Stimulated activated naive CD8-positive, alpha-beta T cell treated with anti-CD3 and anti-CD28 coated beads, Interleukin-15, Interleukin-2, amounts not matched to agents 100 ng/mL and 50 ng/mL, for 24 hours (primary cell): ENCODE measurements at regions not wholly inside any gene's neighbourhood (a gene's known extent, or its start where the extent isn't known, plus 50 kb on each side); places are given as distances from the start of the nearest gene placed in this dataset.

Source experiments
- H3K27ac Mint-ChIP-seq: one replicate; pipeline ENCODE4 v1.8.0; 2021; ENCODE audit warnings: mild to moderate bottlenecking, mixed read lengths
- H3K27me3 Mint-ChIP-seq: one replicate; pipeline ENCODE4 v1.8.0; 2021; ENCODE audit warnings: mixed read lengths
- H3K36me3 Mint-ChIP-seq: one replicate; pipeline ENCODE4 v1.8.0; 2021; ENCODE audit warnings: low read depth, mixed read lengths
- H3K4me1 Mint-ChIP-seq: one replicate; pipeline ENCODE4 v1.8.0; 2021; ENCODE audit warnings: low read depth, mixed read lengths
- H3K4me3 Mint-ChIP-seq: one replicate; pipeline ENCODE4 v1.8.0; 2021; ENCODE audit warnings: mild to moderate bottlenecking, mixed read lengths
- H3K9me3 Mint-ChIP-seq: one replicate; pipeline ENCODE4 v1.8.0; 2021; ENCODE audit warnings: mixed read lengths

DNA sequence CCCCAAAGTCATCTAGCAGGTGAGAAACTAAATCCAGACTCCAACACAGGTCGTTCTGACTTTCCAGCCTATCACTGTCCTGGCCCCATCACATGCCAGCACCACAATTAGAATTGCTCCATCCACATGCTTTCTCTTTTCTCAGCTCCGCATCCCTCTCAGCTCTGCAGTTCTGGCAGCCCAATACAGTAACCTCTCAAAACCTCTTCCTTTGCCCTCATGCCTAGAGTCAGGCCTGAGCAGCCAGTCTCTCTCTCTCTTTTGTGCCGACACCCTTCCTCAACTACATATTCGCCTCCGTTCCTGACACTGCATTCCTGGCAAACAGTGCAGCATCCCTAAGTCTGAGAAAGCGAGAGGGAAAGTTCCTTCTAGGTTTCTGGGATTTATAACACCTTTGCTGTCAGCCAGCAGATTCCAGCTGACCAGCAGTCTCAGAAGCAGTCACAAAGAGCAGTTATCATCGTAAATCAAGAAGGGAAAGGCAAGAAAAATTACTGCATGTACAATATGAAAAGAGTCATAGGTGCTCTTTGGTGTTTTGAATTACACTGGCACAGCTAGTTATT is 258.0 kb downstream of the FAT3 start:
- Mint-ChIP-seq H3K36me3 (no peaks in the 10 kb centered on the region), H3K9me3 (peaks cover 4% of the 10 kb centered on the region), H3K27ac (no peak overlapping the region), H3K4me1 (no peaks in the 10 kb centered on the region), H3K27me3 (no peaks in the 10 kb centered on the region), H3K4me3 (no peak overlapping the region)

GRCh38 chr11:92484570-92484969 is 260.0 kb downstream of the FAT3 start:
- no peak overlapping the region for H3K27ac Mint-ChIP-seq
- H3K36me3 Mint-ChIP-seq, result no peaks in the 10 kb centered on the region
- H3K27me3 Mint-ChIP-seq, result no peaks in the 10 kb centered on the region
- H3K9me3 Mint-ChIP-seq, result peaks cover 1% of the 10 kb centered on the region
- no peak overlapping the region for H3K4me3 Mint-ChIP-seq
- no peaks in the 10 kb centered on the region for H3K4me1 Mint-ChIP-seq

- Mint-ChIP-seq H3K4me3 (no peak overlapping the region), H3K9me3 (no peaks in the 10 kb centered on the region), H3K27ac (no peak overlapping the region), H3K27me3 (no peaks in the 10 kb centered on the region), H3K36me3 (no peaks in the 10 kb centered on the region), H3K4me1 (no peaks in the 10 kb centered on the region)
Measured at GRCh38 chr11:92489826-92490399, 265.3 kb downstream of the FAT3 start.

DNA sequence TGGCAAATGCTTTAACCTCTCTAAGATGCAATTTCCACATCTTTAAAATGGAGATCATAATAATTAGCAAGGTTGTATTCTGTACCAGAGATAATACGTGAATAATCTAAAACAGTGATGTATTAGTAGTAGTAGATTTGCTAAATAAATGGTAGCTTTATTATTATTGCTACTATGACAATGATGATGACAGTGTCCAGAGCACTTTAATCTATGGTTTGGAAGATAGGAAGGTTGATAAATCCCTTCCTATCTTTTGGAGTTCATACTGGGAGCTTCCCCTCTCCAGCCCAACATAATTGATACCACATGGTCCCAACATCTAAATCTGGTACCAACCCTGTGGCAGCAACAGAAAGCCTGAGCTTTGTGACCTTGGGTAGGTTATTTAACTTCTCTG is 267.8 kb downstream of the FAT3 start:
- no peak overlapping the region for H3K27ac Mint-ChIP-seq
- H3K4me3 Mint-ChIP-seq, result no peak overlapping the region
- no peaks in the 10 kb centered on the region for H3K36me3 Mint-ChIP-seq
- no peaks in the 10 kb centered on the region for H3K4me1 Mint-ChIP-seq
- H3K27me3 Mint-ChIP-seq, result no peaks in the 10 kb centered on the region
- no peaks in the 10 kb centered on the region for H3K9me3 Mint-ChIP-seq

DNA sequence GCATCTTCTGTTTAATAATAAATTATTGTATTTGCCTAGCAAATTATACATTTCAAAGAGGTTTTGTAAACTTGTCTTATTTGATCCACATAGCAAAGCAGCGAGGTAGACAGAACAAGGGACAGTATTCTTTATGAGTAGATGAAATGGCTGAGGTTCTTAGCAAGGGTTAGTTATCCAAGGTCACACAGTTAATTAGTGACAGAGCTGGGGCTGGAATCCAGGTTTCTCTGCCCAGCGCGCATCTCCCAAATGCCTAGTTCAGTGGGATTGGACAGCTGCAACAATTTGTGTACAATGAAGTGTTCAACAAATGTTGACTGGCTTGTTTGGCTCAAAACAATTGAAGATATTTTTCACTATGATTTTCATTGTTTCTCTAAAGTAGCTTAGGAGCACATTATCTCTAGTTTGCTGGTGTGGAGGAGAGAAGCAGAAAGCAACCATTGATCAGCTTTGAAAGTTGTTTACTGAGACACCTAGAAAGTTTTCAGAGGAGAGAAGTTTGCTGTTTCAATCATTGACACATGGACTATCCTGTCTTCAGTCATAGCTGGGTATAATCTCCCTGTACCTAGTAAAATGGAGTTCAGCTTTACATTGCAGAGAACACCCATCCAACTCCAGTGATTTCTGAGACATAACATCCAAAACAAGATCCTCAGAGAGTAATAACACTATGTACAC is 270.6 kb downstream of the FAT3 start:
- H3K4me3 Mint-ChIP-seq, result no peak overlapping the region
- no peaks in the 10 kb centered on the region for H3K4me1 Mint-ChIP-seq
- no peaks in the 10 kb centered on the region for H3K36me3 Mint-ChIP-seq
- no peaks in the 10 kb centered on the region for H3K27me3 Mint-ChIP-seq
- H3K27ac Mint-ChIP-seq, result no peak overlapping the region
- H3K9me3 Mint-ChIP-seq, result no peaks in the 10 kb centered on the region

- Mint-ChIP-seq H3K27ac (no peak overlapping the region), H3K36me3 (no peaks in the 10 kb centered on the region), H3K4me3 (no peak overlapping the region), H3K4me1 (no peaks in the 10 kb centered on the region), H3K27me3 (no peaks in the 10 kb centered on the region), H3K9me3 (no peaks in the 10 kb centered on the region)
Measured at GRCh38 chr11:92500453-92500852, 275.8 kb downstream of the FAT3 start.

DNA sequence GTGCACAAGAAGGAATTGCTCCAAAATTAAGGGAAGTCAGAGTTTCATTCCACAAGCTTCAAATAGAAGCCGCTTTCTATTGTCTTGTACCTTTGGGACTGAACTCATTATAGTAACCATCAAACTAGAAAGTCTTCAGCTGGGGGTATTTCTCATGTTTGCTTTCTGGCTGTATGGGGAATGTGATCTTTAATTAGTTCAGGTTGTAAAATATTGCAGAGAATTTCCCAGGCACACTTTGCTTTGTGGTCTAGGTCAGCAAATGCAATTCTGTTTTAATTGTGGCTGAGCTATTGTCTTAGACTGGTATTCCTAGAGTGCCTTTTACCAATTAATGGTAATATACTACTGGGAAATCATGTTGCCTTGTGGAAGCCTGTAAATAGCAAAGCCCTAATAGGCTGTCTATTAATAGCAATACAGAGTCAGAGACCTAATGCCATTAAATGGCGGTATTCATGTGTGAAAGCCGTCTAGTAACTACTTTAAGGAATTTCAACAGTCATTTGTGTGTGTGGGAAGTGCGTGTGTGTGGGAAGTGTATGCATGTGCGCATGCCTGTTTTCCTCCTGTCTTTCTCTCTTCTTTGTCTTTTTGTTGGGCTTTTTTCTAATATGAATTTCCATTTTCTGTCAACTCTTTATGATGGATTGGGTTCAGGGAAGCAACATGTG is 276.6 kb downstream of the FAT3 start:
- no peaks in the 10 kb centered on the region for H3K36me3 Mint-ChIP-seq
- no peaks in the 10 kb centered on the region for H3K9me3 Mint-ChIP-seq
- H3K27me3 Mint-ChIP-seq, result no peaks in the 10 kb centered on the region
- H3K27ac Mint-ChIP-seq, result no peak overlapping the region
- H3K4me3 Mint-ChIP-seq, result no peak overlapping the region
- H3K4me1 Mint-ChIP-seq, result no peaks in the 10 kb centered on the region

DNA sequence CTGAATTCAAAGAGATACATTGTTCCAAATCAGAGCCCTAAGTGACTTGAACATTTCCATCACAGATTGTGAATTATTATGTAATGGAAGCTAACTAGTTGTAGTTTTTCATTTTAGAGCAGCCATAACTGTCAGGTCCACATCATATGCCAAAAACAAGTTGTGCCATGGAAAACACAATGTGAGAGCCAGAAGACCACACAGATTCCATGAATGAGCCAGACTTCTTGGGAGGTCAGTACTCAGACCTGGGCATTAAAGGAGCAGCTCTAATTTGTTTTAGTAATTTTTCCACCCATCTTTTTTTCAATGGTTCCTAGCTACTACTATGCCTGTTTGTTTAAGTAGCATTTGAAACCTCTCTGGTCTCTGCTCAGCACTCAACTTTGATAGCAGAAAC is 279.4 kb downstream of the FAT3 start:
- H3K4me1 Mint-ChIP-seq, result no peaks in the 10 kb centered on the region
- H3K36me3 Mint-ChIP-seq, result no peaks in the 10 kb centered on the region

DNA sequence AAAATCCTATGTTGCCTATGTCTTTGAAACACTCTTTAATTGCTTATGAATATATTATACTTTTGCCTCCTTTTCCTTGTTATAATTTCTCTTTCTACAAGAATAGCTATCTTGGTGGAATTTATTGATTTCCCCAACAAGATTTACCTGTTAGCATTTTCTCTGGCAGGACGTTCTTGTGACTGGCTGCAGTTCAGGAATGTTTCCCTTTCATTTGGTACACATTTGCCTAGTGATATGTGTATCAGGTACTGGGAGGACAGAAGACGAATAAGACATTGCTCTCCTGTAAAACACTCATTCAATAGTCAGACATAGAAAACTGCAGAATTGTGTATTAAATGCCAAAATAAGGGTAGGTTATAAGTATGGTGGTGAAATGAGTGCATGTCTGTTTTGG is 279.9 kb downstream of the FAT3 start:
- H3K27me3 Mint-ChIP-seq, result no peaks in the 10 kb centered on the region
- no peak overlapping the region for H3K27ac Mint-ChIP-seq
- no peaks in the 10 kb centered on the region for H3K4me1 Mint-ChIP-seq
- no peaks in the 10 kb centered on the region for H3K36me3 Mint-ChIP-seq
- no peak overlapping the region for H3K4me3 Mint-ChIP-seq
- H3K9me3 Mint-ChIP-seq, result no peaks in the 10 kb centered on the region

More for the DNA sequence above, 279.4 kb downstream of the FAT3 start:
- no peak overlapping the region for H3K4me3 Mint-ChIP-seq
- no peak overlapping the region for H3K27ac Mint-ChIP-seq
- no peaks in the 10 kb centered on the region for H3K9me3 Mint-ChIP-seq
- no peaks in the 10 kb centered on the region for H3K27me3 Mint-ChIP-seq

DNA sequence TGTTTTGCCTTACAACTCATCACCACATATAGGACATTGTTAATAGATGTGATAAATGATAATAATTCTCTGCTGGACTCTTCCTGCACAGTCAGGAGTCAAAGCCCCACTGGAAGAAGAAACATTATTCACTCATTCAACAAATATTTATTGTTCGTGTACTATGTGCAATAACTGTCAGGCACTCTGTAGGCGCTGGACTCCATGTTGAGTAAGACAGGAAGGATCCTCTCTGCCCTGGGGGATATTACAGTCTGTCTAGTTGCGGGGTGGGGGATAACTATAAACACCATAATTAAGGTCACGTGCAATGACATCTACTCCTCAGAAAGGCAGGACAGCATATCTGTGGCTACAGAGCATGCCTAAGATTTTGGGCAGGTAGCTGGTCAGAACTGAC is 281.1 kb downstream of the FAT3 start:
- Mint-ChIP-seq H3K9me3 (no peaks in the 10 kb centered on the region), H3K4me3 (no peak overlapping the region), H3K27me3 (no peaks in the 10 kb centered on the region), H3K4me1 (no peaks in the 10 kb centered on the region), H3K36me3 (no peaks in the 10 kb centered on the region), H3K27ac (no peak overlapping the region)

DNA sequence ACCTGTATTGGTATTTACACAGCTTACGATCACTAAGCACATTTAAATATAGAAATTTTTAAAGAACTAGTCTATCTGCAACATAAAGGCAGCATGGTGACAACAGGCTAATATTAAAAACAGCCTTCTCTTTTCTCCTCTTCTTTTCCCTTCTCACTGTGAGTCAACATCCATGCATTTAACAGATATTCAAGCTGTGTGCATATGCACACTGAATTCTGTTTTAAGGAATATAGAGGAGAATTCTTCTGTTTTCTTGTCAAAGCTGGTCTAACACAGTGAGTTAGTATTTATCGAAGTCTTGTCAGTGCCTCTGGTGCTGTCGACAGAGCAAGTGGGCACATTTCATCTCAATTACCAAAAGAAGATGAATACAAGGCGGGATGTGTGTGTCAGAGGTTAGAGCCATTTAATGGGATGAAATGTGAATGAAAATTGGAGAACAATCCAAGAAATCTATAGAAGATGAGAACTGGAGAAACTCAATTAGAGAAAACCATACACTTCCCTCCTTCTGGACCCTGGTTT is 282.3 kb downstream of the FAT3 start:
- Mint-ChIP-seq H3K4me1 (no peaks in the 10 kb centered on the region), H3K27ac (no peak overlapping the region), H3K27me3 (no peaks in the 10 kb centered on the region), H3K9me3 (no peaks in the 10 kb centered on the region), H3K36me3 (no peaks in the 10 kb centered on the region), H3K4me3 (no peak overlapping the region)

- Mint-ChIP-seq H3K27ac (no peak overlapping the region), H3K9me3 (peaks cover 4% of the 10 kb centered on the region), H3K4me3 (no peak overlapping the region), H3K27me3 (no peaks in the 10 kb centered on the region), H3K36me3 (no peaks in the 10 kb centered on the region), H3K4me1 (no peaks in the 10 kb centered on the region)
Measured at GRCh38 chr11:92510591-92510990, 286.0 kb downstream of the FAT3 start.

- no peaks in the 10 kb centered on the region for H3K4me1 Mint-ChIP-seq
- no peak overlapping the region for H3K27ac Mint-ChIP-seq
Measured at GRCh38 chr11:92511522-92512203, 287.0 kb downstream of the FAT3 start.

GRCh38 chr11:92512204-92512569 is 287.6 kb downstream of the FAT3 start:
- no peaks in the 10 kb centered on the region for H3K36me3 Mint-ChIP-seq
- no peaks in the 10 kb centered on the region for H3K27me3 Mint-ChIP-seq
- peaks cover 8% of the 10 kb centered on the region for H3K9me3 Mint-ChIP-seq
- no peak overlapping the region for H3K4me3 Mint-ChIP-seq
- no peaks in the 10 kb centered on the region for H3K4me1 Mint-ChIP-seq
- no peak overlapping the region for H3K27ac Mint-ChIP-seq

More at GRCh38 chr11:92511522-92512203, 287.0 kb downstream of the FAT3 start:
- no peaks in the 10 kb centered on the region for H3K27me3 Mint-ChIP-seq
- H3K36me3 Mint-ChIP-seq, result no peaks in the 10 kb centered on the region
- peaks cover 6% of the 10 kb centered on the region for H3K9me3 Mint-ChIP-seq
- H3K4me3 Mint-ChIP-seq, result no peak overlapping the region

GRCh38 chr11:92523611-92524010 is 299.0 kb downstream of the FAT3 start:
- Mint-ChIP-seq H3K36me3 (no peaks in the 10 kb centered on the region), H3K27ac (no peak overlapping the region), H3K4me3 (no peak overlapping the region), H3K27me3 (no peaks in the 10 kb centered on the region), H3K9me3 (no peaks in the 10 kb centered on the region), H3K4me1 (no peaks in the 10 kb centered on the region)
